ENCODE measurements at regions not wholly inside any gene's neighbourhood (a gene's known extent, or its start where the extent isn't known, plus 50 kb on each side); places are given as distances from the start of the nearest gene placed in this dataset.

- TF ChIP-seq EP300 (IDR thresholded peaks at IDR 0.05) (no peak), CTCF (IDR thresholded peaks at IDR 0.05) (no peak), POLR2A (IDR thresholded peaks at IDR 0.05; ENCODE audit: low read depth) (no peak)
Observed at GRCh38 chr10:47181052-47181849, 118.7 kb upstream of the GDF10 start.

All from esophagus muscularis mucosa (tissue), 4 donors.